Activated CD4-positive, alpha-beta T cell treated with anti-CD3 and anti-CD28 coated beads for 1 hour (primary cell): ENCODE measurements at regions not wholly inside any gene's neighbourhood (a gene's known extent, or its start where the extent isn't known, plus 50 kb on each side); places are given as distances from the start of the nearest gene placed in this dataset.
"Not testable (repeated sequence)": the region's sequence is repeated elsewhere in the genome, so short reads cannot be mapped to it uniquely, and the experiment has no call there.

Experiments used
- DNase-seq: peaks from one replicate; pipeline ENCODE4 v3.0.0-alpha.2; 2020

- no peak for DNase-seq
These were observed 1013.9 kb upstream of the GYPC start for GRCh38 chr2:125642032-125642431.

GRCh38 chr2:125643128-125643527 lies 1012.8 kb upstream of the GYPC start:
- DNase-seq: no peak

- DNase-seq: no peak
These were observed 1012.4 kb upstream of the GYPC start for GRCh38 chr2:125643585-125643984.

GRCh38 chr2:125644257-125644656 lies 1011.7 kb upstream of the GYPC start:
- no peak for DNase-seq

GRCh38 chr2:125652280-125652679 lies 1003.7 kb upstream of the GYPC start:
- no peak for DNase-seq

- DNase-seq: no peak
These were observed 1001.7 kb upstream of the GYPC start for GRCh38 chr2:125654226-125654625.

- DNase-seq: no peak
These were observed 999.8 kb upstream of the GYPC start for GRCh38 chr2:125656190-125656589.

GRCh38 chr2:125658583-125658982 lies 997.4 kb upstream of the GYPC start:
- DNase-seq: no peak

GRCh38 chr2:125660369-125660768 lies 995.6 kb upstream of the GYPC start:
- not testable (repeated sequence) for DNase-seq

- no peak for DNase-seq
These were observed 988.3 kb upstream of the GYPC start for GRCh38 chr2:125667630-125668029.

GRCh38 chr2:125679903-125680302 lies 976.1 kb upstream of the GYPC start:
- DNase-seq: no peak

GRCh38 chr2:125680809-125681208 lies 975.1 kb upstream of the GYPC start:
- no peak for DNase-seq

GRCh38 chr2:125681576-125681975 lies 974.4 kb upstream of the GYPC start:
- no peak for DNase-seq

- no peak for DNase-seq
These were observed 973.8 kb upstream of the GYPC start for GRCh38 chr2:125681976-125682805.

- no peak for DNase-seq
These were observed 971.7 kb upstream of the GYPC start for GRCh38 chr2:125684256-125684655.

GRCh38 chr2:125684932-125685331 lies 971.0 kb upstream of the GYPC start:
- no peak for DNase-seq

GRCh38 chr2:125696560-125696959 lies 959.4 kb upstream of the GYPC start:
- DNase-seq: no peak

- no peak for DNase-seq
These were observed 957.7 kb upstream of the GYPC start for GRCh38 chr2:125698280-125698679.

GRCh38 chr2:125701070-125701469 lies 954.9 kb upstream of the GYPC start:
- DNase-seq: no peak

- DNase-seq: no peak
These were observed 948.3 kb upstream of the GYPC start for GRCh38 chr2:125707611-125708010.

GRCh38 chr2:125710561-125710960 lies 945.4 kb upstream of the GYPC start:
- DNase-seq: no peak

GRCh38 chr2:125711075-125711474 lies 944.9 kb upstream of the GYPC start:
- no peak for DNase-seq

GRCh38 chr2:125713533-125713932 lies 942.4 kb upstream of the GYPC start:
- no peak for DNase-seq

- DNase-seq: no peak
These were observed 934.8 kb upstream of the GYPC start for GRCh38 chr2:125721072-125721721.

GRCh38 chr2:125730921-125731320 lies 925.0 kb upstream of the GYPC start:
- DNase-seq: no peak
